Fibroblast of mammary gland (primary cell): ENCODE measurements at regions not wholly inside any gene's neighbourhood (a gene's known extent, or its start where the extent isn't known, plus 50 kb on each side); places are given as distances from the start of the nearest gene placed in this dataset.

Source experiments
- DNase-seq: peaks from one replicate; pipeline ENCODE4 v3.0.0-alpha.2; 2010; ENCODE audit warnings: low read depth
- H3K4me3 ChIP-seq: 2 replicates; pipeline ENCODE4 v1.5.1; 2011; ENCODE audit warnings: low read depth, mild to moderate bottlenecking, low read length, moderate library complexity; ENCODE audit not compliant: control insufficient read depth
- CTCF ChIP-seq: conservative IDR thresholded peaks from 2 replicates; pipeline ENCODE4 v1.5.1; 2011; ENCODE audit warnings: low read depth, low read length, inconsistent platforms; ENCODE audit not compliant: control insufficient read depth, insufficient read depth

- peak; percentile 5 for DNase-seq
- H3K4me3 ChIP-seq = no peak overlapping the region
- TF ChIP-seq CTCF = no peak
These were observed 234.5 kb downstream of the RBM43 start for GRCh38 chr2:151027151-151027550.

GRCh38 chr2:151025816-151026215 lies 235.8 kb downstream of the RBM43 start:
- TF ChIP-seq CTCF = no peak
- DNase-seq = no peak
- H3K4me3 ChIP-seq = no peak overlapping the region

- no peak overlapping the region for H3K4me3 ChIP-seq
- TF ChIP-seq CTCF = no peak
- DNase-seq = no peak
These were observed 236.9 kb downstream of the RBM43 start for GRCh38 chr2:151024696-151025251.

- no peak overlapping the region for H3K4me3 ChIP-seq
- no peak for DNase-seq
- no peak for TF ChIP-seq CTCF
These were observed 239.8 kb downstream of the RBM43 start for GRCh38 chr2:151021747-151022452.

GRCh38 chr2:151020411-151020810 lies 241.3 kb downstream of the RBM43 start:
- no peak for TF ChIP-seq CTCF

GRCh38 chr2:151009437-151010175 lies 252.1 kb downstream of the RBM43 start:
- no peak for DNase-seq
- TF ChIP-seq CTCF = no peak
- H3K4me3 ChIP-seq = no peak overlapping the region

More at GRCh38 chr2:151020411-151020810, 241.3 kb downstream of the RBM43 start:
- DNase-seq = no peak
- no peak overlapping the region for H3K4me3 ChIP-seq
